Body of pancreas (tissue), 4 donors: ENCODE measurements at regions not wholly inside any gene's neighbourhood (a gene's known extent, or its start where the extent isn't known, plus 50 kb on each side); places are given as distances from the start of the nearest gene placed in this dataset.

Source experiments
- ATAC-seq: fragments of 150-250 bp; one replicate; pipeline ENCODE4 v1.9.1; 2016
- DNase-seq, 4 donors: peaks; one replicate each; pipeline ENCODE4 v3.0.0-alpha.2; 2019
- H3K27ac ChIP-seq, 4 donors: fragments of 200-600 bp; sonication (generic); 1 replicate in 3 of 4; 2 replicates in 1 of 4; pipeline versions ENCODE4 v1.5.1 to v1.6.1; 2016 to 2019; ENCODE audit warnings: mild to moderate bottlenecking in 1 of 4, mixed read lengths in 1 of 4, moderate library complexity in 1 of 4
- H3K27me3 ChIP-seq, 2 donors: fragments of 200-600 bp; sonication (generic); one replicate each; pipeline ENCODE4 v1.6.0; 2016; ENCODE audit warnings: mild to moderate bottlenecking in 1 of 2
- H3K36me3 ChIP-seq, 2 donors: fragments of 200-600 bp; sonication (generic); replicated peaks in 1 of 2; 2 replicates each; pipeline ENCODE4 v1.5.1; 2016; ENCODE audit warnings: low read depth in 2 of 2; ENCODE audit not compliant: insufficient read depth in 1 of 2
- H3K4me1 ChIP-seq: fragments of 200-600 bp; sonication (generic); one replicate; pipeline ENCODE4 v1.6.0; 2016
- H3K4me3 ChIP-seq, 2 donors: fragments of 200-600 bp; sonication (generic); 1 replicate in 1 of 2; 2 replicates in 1 of 2; pipeline ENCODE4 v1.5.1; 2016 to 2019
- H3K9me3 ChIP-seq, 3 donors: fragments of 200-600 bp; sonication (generic); 1 replicate in 2 of 3; 2 replicates in 1 of 3; pipeline ENCODE4 v1.5.1; 2016
- CTCF ChIP-seq, 7 experiments: fragments of 450-650 bp in 4 of 7; fragments of 200-600 bp in 3 of 7; sonication (generic) in 3 of 7; IDR thresholded peaks; one replicate each; pipeline ENCODE4 v1.5.1; 2016 to 2019; ENCODE audit warnings: antibody characterized with exemption in 7 of 7
- POLR2A ChIP-seq, 3 donors: fragments of 450-650 bp; IDR thresholded peaks; one replicate each; pipeline ENCODE4 v1.6.1; 2016; ENCODE audit warnings: antibody characterized with exemption in 3 of 3, mild to moderate bottlenecking in 2 of 3
- WGBS, 2 donors: methylation state at CpG; one replicate each; pipeline ENCODE4 v1.1.5; 2017; 5-methylcytosine and 5-hydroxymethylcytosine counted together
- intact Hi-C: fragments of 100-400 bp; cut with DNase I; formaldehyde crosslinking; loops from one replicate; pipeline ENCODE4 v1.15.1; 2023

GRCh38 chr6:139882977-139883728 lies 508.7 kb upstream of the CITED2 start:
- intact Hi-C loops, result no loop called here
- ATAC-seq, result peak; percentile 39
- Histone ChIP-seq H3K36me3 (no peaks in the 10 kb centered on the region), H3K27me3 (no peaks in the 10 kb centered on the region), H3K4me1 (peaks cover 11% of the 10 kb centered on the region), H3K4me3 (no peak overlapping the region), H3K9me3 (no peaks in the 10 kb centered on the region), H3K27ac (peak overlapping the region in 3 of 4 donors; percentile 33 to 45 (median 34))
- WGBS, 2 donors, result 52 to 59% methylated on average over 3 of the region's 3 CpGs
- no peak for DNase-seq
- TF ChIP-seq POLR2A (IDR thresholded peaks at IDR 0.05) (no peak), CTCF (IDR thresholded peaks at IDR 0.05) (no peak)

- H3K4me1 ChIP-seq, result peaks cover 8% of the 10 kb centered on the region
- H3K27ac ChIP-seq, result no peak overlapping the region
- WGBS, 2 donors, result 67 to 68% methylated on average over 6 of the region's 6 CpGs
- H3K4me3 ChIP-seq, result no peak overlapping the region
- H3K9me3 ChIP-seq, result no peaks in the 10 kb centered on the region
- ATAC-seq (no peak), DNase-seq (no peak)
- TF ChIP-seq POLR2A (IDR thresholded peaks at IDR 0.05) (no peak), CTCF (IDR thresholded peaks at IDR 0.05) (no peak)
- H3K36me3 ChIP-seq, result no peaks in the 10 kb centered on the region
- no peaks in the 10 kb centered on the region for H3K27me3 ChIP-seq
- intact Hi-C loops, result no loop called here
These were observed 507.8 kb upstream of the CITED2 start for GRCh38 chr6:139882234-139882633.

GRCh38 chr6:139881728-139882211 lies 507.3 kb upstream of the CITED2 start:
- Histone ChIP-seq H3K27me3 (no peaks in the 10 kb centered on the region), H3K4me3 (no peak overlapping the region), H3K4me1 (peaks cover 8% of the 10 kb centered on the region), H3K27ac (no peak overlapping the region), H3K9me3 (no peaks in the 10 kb centered on the region), H3K36me3 (no peaks in the 10 kb centered on the region)
- no peak for TF ChIP-seq POLR2A (IDR thresholded peaks at IDR 0.05)
- TF ChIP-seq CTCF (IDR thresholded peaks at IDR 0.05), result peak; percentile 22 to 73 (median 69)
- WGBS, 2 donors, result 65 to 72% methylated on average over 2 of the region's 2 CpGs
- ATAC-seq (peak; percentile 76), DNase-seq (peak; percentile 38 to 54 (median 43))
- intact Hi-C loops, result no loop called here

GRCh38 chr6:139881236-139881635 lies 506.8 kb upstream of the CITED2 start:
- H3K27ac ChIP-seq, result no peak overlapping the region
- ATAC-seq, result no peak
- intact Hi-C loops, result no loop called here

More at GRCh38 chr6:139881236-139881635, 506.8 kb upstream of the CITED2 start:
- Histone ChIP-seq H3K9me3 (no peaks in the 10 kb centered on the region), H3K4me3 (no peak overlapping the region), H3K27me3 (no peaks in the 10 kb centered on the region), H3K4me1 (peaks cover 8% of the 10 kb centered on the region), H3K36me3 (no peaks in the 10 kb centered on the region)
- DNase-seq, result no peak
- 27 to 44% methylated on average over 4 of the region's 4 CpGs for WGBS, 2 donors
- TF ChIP-seq POLR2A (IDR thresholded peaks at IDR 0.05) (no peak), CTCF (IDR thresholded peaks at IDR 0.05) (no peak)
